ENCODE measurements at regions not wholly inside any gene's neighbourhood (a gene's known extent, or its start where the extent isn't known, plus 50 kb on each side); places are given as distances from the start of the nearest gene placed in this dataset.

GRCh38 chr5:168153876-168154270 is 137.6 kb upstream of the WWC1 start:
- no peak overlapping the region for H3K4me3 ChIP-seq (ENCODE audit: low read depth, low read length)
- DNase-seq (ENCODE audit: low read depth) = no peak

GRCh38 chr5:168155585-168155984 is 135.9 kb upstream of the WWC1 start:
- H3K4me3 ChIP-seq (ENCODE audit: low read depth, low read length) = no peak overlapping the region
- no peak for DNase-seq (ENCODE audit: low read depth)
- no peak for TF ChIP-seq POLR2A (IDR thresholded peaks at IDR 0.05; ENCODE audit: extremely low read depth, insufficient read length)
- TF ChIP-seq MYC (IDR thresholded peaks at IDR 0.05; ENCODE audit: low read depth, low read length) = no peak
- TF ChIP-seq CTCF (IDR thresholded peaks at IDR 0.05; ENCODE audit: low read depth, low read length) = no peak
- no peak for TF ChIP-seq MAX (IDR thresholded peaks at IDR 0.05; ENCODE audit: low read depth, low read length)

More at GRCh38 chr5:168153876-168154270, 137.6 kb upstream of the WWC1 start:
- TF ChIP-seq MYC (IDR thresholded peaks at IDR 0.05; ENCODE audit: low read depth, low read length) = no peak
- no peak for TF ChIP-seq CTCF (IDR thresholded peaks at IDR 0.05; ENCODE audit: low read depth, low read length)
- TF ChIP-seq MAX (IDR thresholded peaks at IDR 0.05; ENCODE audit: low read depth, low read length) = no peak
- TF ChIP-seq POLR2A (IDR thresholded peaks at IDR 0.05; ENCODE audit: extremely low read depth, insufficient read length) = no peak

- DNase-seq (ENCODE audit: low read depth) = no peak
- TF ChIP-seq POLR2A (IDR thresholded peaks at IDR 0.05; ENCODE audit: extremely low read depth, insufficient read length) (no peak), CTCF (IDR thresholded peaks at IDR 0.05; ENCODE audit: low read depth, low read length) (no peak), MAX (IDR thresholded peaks at IDR 0.05; ENCODE audit: low read depth, low read length) (no peak), MYC (IDR thresholded peaks at IDR 0.05; ENCODE audit: low read depth, low read length) (no peak)
- no peak overlapping the region for H3K4me3 ChIP-seq (ENCODE audit: low read depth, low read length)
Measured at GRCh38 chr5:168156170-168156569, 135.3 kb upstream of the WWC1 start.

- DNase-seq (ENCODE audit: low read depth) = no peak
- TF ChIP-seq MAX (IDR thresholded peaks at IDR 0.05; ENCODE audit: low read depth, low read length) (no peak), POLR2A (IDR thresholded peaks at IDR 0.05; ENCODE audit: extremely low read depth, insufficient read length) (no peak), CTCF (IDR thresholded peaks at IDR 0.05; ENCODE audit: low read depth, low read length) (no peak), MYC (IDR thresholded peaks at IDR 0.05; ENCODE audit: low read depth, low read length) (no peak)
Measured at GRCh38 chr5:168157141-168157540, 134.3 kb upstream of the WWC1 start.

GRCh38 chr5:168159425-168159824 is 132.0 kb upstream of the WWC1 start:
- TF ChIP-seq MYC (IDR thresholded peaks at IDR 0.05; ENCODE audit: low read depth, low read length) = no peak
- peak; percentile 43 for DNase-seq (ENCODE audit: low read depth)
- H3K4me3 ChIP-seq (ENCODE audit: low read depth, low read length) = no peak overlapping the region

More at GRCh38 chr5:168157141-168157540, 134.3 kb upstream of the WWC1 start:
- no peak overlapping the region for H3K4me3 ChIP-seq (ENCODE audit: low read depth, low read length)

GRCh38 chr5:168162464-168162863 is 129.0 kb upstream of the WWC1 start:
- H3K4me3 ChIP-seq (ENCODE audit: low read depth, low read length) = no peak overlapping the region
- DNase-seq (ENCODE audit: low read depth) = no peak
- TF ChIP-seq POLR2A (IDR thresholded peaks at IDR 0.05; ENCODE audit: extremely low read depth, insufficient read length) (no peak), MAX (IDR thresholded peaks at IDR 0.05; ENCODE audit: low read depth, low read length) (no peak), CTCF (IDR thresholded peaks at IDR 0.05; ENCODE audit: low read depth, low read length) (no peak), MYC (IDR thresholded peaks at IDR 0.05; ENCODE audit: low read depth, low read length) (no peak)

Measured in NB4 (cell line).